GM23248 (cell line): ENCODE measurements at regions not wholly inside any gene's neighbourhood (a gene's known extent, or its start where the extent isn't known, plus 50 kb on each side); places are given as distances from the start of the nearest gene placed in this dataset.

Experiments used
- DNase-seq: peaks from one replicate; pipeline ENCODE4 v3.0.0-alpha.2; 2015
- H2AFZ ChIP-seq: fragments of 200-600 bp; sonication (generic); 2 replicates; pipeline ENCODE4 v1.6.1; 2016; ENCODE audit warnings: antibody characterized with exemption
- H3F3A ChIP-seq: fragments of 200-600 bp; sonication (generic); 2 replicates; pipeline ENCODE4 v1.6.1; 2016; ENCODE audit warnings: mild to moderate bottlenecking, antibody characterized with exemption, mixed run types; ENCODE audit not compliant: insufficient read depth
- H3K27ac ChIP-seq: fragments of 200-600 bp; sonication (generic); 2 replicates; pipeline ENCODE4 v1.5.1; 2016; ENCODE audit warnings: mild to moderate bottlenecking
- H3K27me3 ChIP-seq: fragments of 200-600 bp; sonication (generic); replicated peaks from 2 replicates; pipeline ENCODE4 v1.6.1; 2016; ENCODE audit warnings: mild to moderate bottlenecking; ENCODE audit not compliant: insufficient read depth
- H3K36me3 ChIP-seq: fragments of 200-600 bp; sonication (generic); 2 replicates; pipeline ENCODE4 v1.6.1; 2016; ENCODE audit warnings: low read depth, mild to moderate bottlenecking
- H3K4me1 ChIP-seq: fragments of 200-600 bp; sonication (generic); 2 replicates; pipeline ENCODE4 v1.6.1; 2016; ENCODE audit warnings: mild to moderate bottlenecking; ENCODE audit not compliant: insufficient read depth
- H3K4me2 ChIP-seq: fragments of 200-600 bp; sonication (generic); one replicate; pipeline ENCODE4 v1.6.1; 2016; ENCODE audit warnings: mild to moderate bottlenecking; ENCODE audit not compliant: unreplicated experiment
- H3K4me3 ChIP-seq: fragments of 200-600 bp; sonication (generic); 2 replicates; pipeline ENCODE4 v1.5.1; 2016; ENCODE audit warnings: mild to moderate bottlenecking
- H3K79me2 ChIP-seq: fragments of 200-600 bp; sonication (generic); 2 replicates; pipeline ENCODE4 v1.6.1; 2016; ENCODE audit warnings: mild to moderate bottlenecking; ENCODE audit not compliant: insufficient read depth
- H3K9ac ChIP-seq: fragments of 200-600 bp; sonication (generic); 2 replicates; pipeline ENCODE4 v1.6.1; 2016; ENCODE audit warnings: mild to moderate bottlenecking
- H3K9me2 ChIP-seq: fragments of 200-600 bp; sonication (generic); 2 replicates; pipeline ENCODE4 v1.6.1; 2016; ENCODE audit warnings: mixed run types, mild to moderate bottlenecking, moderate library complexity; ENCODE audit not compliant: insufficient read depth
- H3K9me3 ChIP-seq: fragments of 200-600 bp; sonication (generic); one replicate; pipeline ENCODE4 v1.6.1; 2017; ENCODE audit warnings: low read depth
- H4K20me1 ChIP-seq: fragments of 200-600 bp; sonication (generic); 2 replicates; pipeline ENCODE4 v1.6.0; 2016; ENCODE audit not compliant: insufficient read depth
- EZH2 ChIP-seq: fragments of 200-600 bp; sonication (generic); IDR thresholded peaks from 2 replicates; pipeline ENCODE4 v1.6.1; 2018; ENCODE audit warnings: antibody characterized with exemption, mild to moderate bottlenecking; ENCODE audit not compliant: insufficient read depth, poor library complexity, severe bottlenecking
- EZH2phosphoT487 ChIP-seq: fragments of 200-600 bp; sonication (generic); IDR thresholded peaks from 2 replicates; pipeline ENCODE4 v1.6.1; 2018; ENCODE audit warnings: antibody characterized with exemption, moderate library complexity, mild to moderate bottlenecking, low read depth; ENCODE audit not compliant: insufficient read depth
- WGBS, 2 experiments: methylation state at CpG; one replicate each; pipeline ENCODE4 v1.1.6; 2015 to 2017; ENCODE audit warnings: low lambda C conversion rate in 2 of 2, low coverage in 1 of 2; ENCODE audit errors: missing lambda C conversion rate in 2 of 2; 5-methylcytosine and 5-hydroxymethylcytosine counted together
- in situ Hi-C: fragments of 300-500 bp; cut with MboI; formaldehyde crosslinking; loops from 2 replicates; pipeline ENCODE4 v1.15.0; 2020

GRCh38 chr18:54089749-54090459 lies 134.6 kb downstream of the MBD2 start:
- TF ChIP-seq EZH2phosphoT487, result no peak
- TF ChIP-seq EZH2, result no peak
- 54 to 57% methylated on average over 2 of the region's 2 CpGs for WGBS, 2 experiments
- Histone ChIP-seq H3K27ac (no peak overlapping the region), H2AFZ (no peak overlapping the region), H3K4me3 (no peak overlapping the region), H4K20me1 (no peaks in the 10 kb centered on the region), H3K9me2 (no peaks in the 10 kb centered on the region), H3K4me1 (0 out of 2 replicates have a peak, but pooled peaks cover 7% of the 10 kb centered on the region), H3K9ac (no peak overlapping the region), H3K27me3 (no peaks in the 10 kb centered on the region), H3K4me2 (no peak overlapping the region), H3K36me3 (no peaks in the 10 kb centered on the region), H3K9me3 (no peaks in the 10 kb centered on the region), H3F3A (0 out of 2 replicates have a peak, but pooled peaks cover 4% of the 10 kb centered on the region), H3K79me2 (no peaks in the 10 kb centered on the region)
- in situ Hi-C loops, result no loop called here
- DNase-seq, result peak; percentile 9

- Histone ChIP-seq H3F3A (0 out of 2 replicates have a peak, but pooled peaks cover 4% of the 10 kb centered on the region), H3K9ac (no peak overlapping the region), H3K36me3 (no peaks in the 10 kb centered on the region), H2AFZ (no peak overlapping the region), H3K79me2 (no peaks in the 10 kb centered on the region), H3K9me2 (no peaks in the 10 kb centered on the region), H3K27me3 (no peaks in the 10 kb centered on the region), H3K4me2 (no peak overlapping the region), H3K4me1 (0 out of 2 replicates have a peak, but pooled peaks cover 7% of the 10 kb centered on the region), H3K4me3 (no peak overlapping the region), H3K9me3 (no peaks in the 10 kb centered on the region), H4K20me1 (no peaks in the 10 kb centered on the region), H3K27ac (no peak overlapping the region)
- no peak for DNase-seq
- in situ Hi-C loops, result no loop called here
- TF ChIP-seq EZH2, result no peak
- TF ChIP-seq EZH2phosphoT487, result no peak
- WGBS, 2 experiments, result 44 to 54% methylated on average over 3 of the region's 3 CpGs
Observed at GRCh38 chr18:54086863-54087262, 137.6 kb downstream of the MBD2 start.

- Histone ChIP-seq H3K4me2 (no peak overlapping the region), H3K36me3 (no peaks in the 10 kb centered on the region), H4K20me1 (no peaks in the 10 kb centered on the region), H3K4me1 (0 out of 2 replicates have a peak, but pooled peaks cover 7% of the 10 kb centered on the region), H3K4me3 (no peak overlapping the region), H3K27me3 (no peaks in the 10 kb centered on the region), H3K27ac (no peak overlapping the region), H3K9me2 (no peaks in the 10 kb centered on the region), H3F3A (0 out of 2 replicates have a peak, but pooled peaks cover 4% of the 10 kb centered on the region), H3K9ac (no peak overlapping the region), H2AFZ (no peak overlapping the region), H3K9me3 (no peaks in the 10 kb centered on the region), H3K79me2 (no peaks in the 10 kb centered on the region)
- TF ChIP-seq EZH2phosphoT487 (no peak), EZH2 (no peak)
- in situ Hi-C loops, result no loop called here
- DNase-seq, result no peak
- 68 to 71% methylated on average over 8 of the region's 8 CpGs for WGBS, 2 experiments
Observed at GRCh38 chr18:54086046-54086802, 138.2 kb downstream of the MBD2 start.

- 53 to 62% methylated on average over 2 of the region's 2 CpGs for WGBS, 2 experiments
- H3K9ac ChIP-seq, result no peak overlapping the region
- H3K79me2 ChIP-seq, result no peaks in the 10 kb centered on the region
- H3K4me2 ChIP-seq, result no peak overlapping the region
- H3K27me3 ChIP-seq, result no peaks in the 10 kb centered on the region
- H3K27ac ChIP-seq, result no peak overlapping the region
- no peaks in the 10 kb centered on the region for H3K9me2 ChIP-seq
- no peaks in the 10 kb centered on the region for H3K36me3 ChIP-seq
- H2AFZ ChIP-seq, result no peak overlapping the region
- H3K9me3 ChIP-seq, result no peaks in the 10 kb centered on the region
- in situ Hi-C loops, result no loop called here
- H4K20me1 ChIP-seq, result no peaks in the 10 kb centered on the region
- no peak overlapping the region for H3K4me3 ChIP-seq
- peak; percentile 13 for DNase-seq
- no peaks in the 10 kb centered on the region for H3K4me1 ChIP-seq
- no peaks in the 10 kb centered on the region for H3F3A ChIP-seq
- TF ChIP-seq EZH2, result no peak
- TF ChIP-seq EZH2phosphoT487, result no peak
Observed at GRCh38 chr18:54080858-54081257, 143.6 kb downstream of the MBD2 start.
